Ovary (tissue), 3 donors: ENCODE measurements at regions not wholly inside any gene's neighbourhood (a gene's known extent, or its start where the extent isn't known, plus 50 kb on each side); places are given as distances from the start of the nearest gene placed in this dataset.

Experiments used
- CTCF ChIP-seq, 3 donors: fragments of 450-650 bp in 2 of 3; fragments of 200-600 bp in 1 of 3; IDR thresholded peaks; one replicate each; pipeline versions ENCODE4 v1.5.1 to v1.8.0; 2016 to 2022; ENCODE audit warnings: antibody characterized with exemption in 3 of 3, mild to moderate bottlenecking in 1 of 3
- POLR2A ChIP-seq: fragments of 450-650 bp; IDR thresholded peaks from one replicate; pipeline ENCODE4 v1.6.1; 2017; ENCODE audit warnings: antibody characterized with exemption, mild to moderate bottlenecking, moderate library complexity
- donor health status: DM: no; HTN: no; CAD: no.

- TF ChIP-seq CTCF (IDR thresholded peaks at IDR 0.05) (no peak), POLR2A (no peak)
Observed at GRCh38 chr10:90575125-90575524, 282.7 kb downstream of the HTR7 start.
